ENCODE measurements at regions not wholly inside any gene's neighbourhood (a gene's known extent, or its start where the extent isn't known, plus 50 kb on each side); places are given as distances from the start of the nearest gene placed in this dataset.

GRCh38 chr5:44881266-44881665 lies 72.5 kb downstream of the MRPS30 start:
- TF ChIP-seq CTCF (IDR thresholded peaks at IDR 0.05): no peak
- no peak for TF ChIP-seq POLR2A (IDR thresholded peaks at IDR 0.05)
